IPS-NIHi11 (cell line): ENCODE measurements at regions not wholly inside any gene's neighbourhood (a gene's known extent, or its start where the extent isn't known, plus 50 kb on each side); places are given as distances from the start of the nearest gene placed in this dataset.
"Not testable (repeated sequence)": the region's sequence is repeated elsewhere in the genome, so short reads cannot be mapped to it uniquely, and the experiment has no call there.

Source experiments
- DNase-seq: peaks from one replicate; pipeline ENCODE4 v3.0.0; 2012; ENCODE audit warnings: mixed read lengths, low spot score

DNA sequence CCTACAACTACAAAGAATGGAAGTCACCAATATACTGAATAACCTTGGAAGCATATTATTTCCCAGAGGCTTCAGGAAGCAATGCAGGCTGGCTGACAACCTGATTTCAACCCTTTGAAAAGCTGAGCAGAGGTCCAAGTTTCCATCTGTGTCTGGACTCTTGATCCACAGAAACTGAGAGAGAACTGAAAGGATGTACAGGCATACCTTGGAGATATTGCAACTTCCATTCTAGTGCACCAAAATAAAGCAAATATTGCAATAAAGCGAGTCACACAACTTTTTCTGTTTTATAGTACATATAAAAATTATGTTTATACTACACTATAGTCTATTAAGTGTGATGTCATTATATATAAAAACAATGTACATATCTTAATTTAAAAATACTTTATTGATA, 85.3 kb downstream of the TYW3 start:
- no peak for DNase-seq

GRCh38 chr1:74818661-74819456, 85.9 kb downstream of the TYW3 start:
- no peak for DNase-seq

GRCh38 chr1:74822851-74823401, 90.0 kb downstream of the TYW3 start:
- DNase-seq, result no peak

DNA sequence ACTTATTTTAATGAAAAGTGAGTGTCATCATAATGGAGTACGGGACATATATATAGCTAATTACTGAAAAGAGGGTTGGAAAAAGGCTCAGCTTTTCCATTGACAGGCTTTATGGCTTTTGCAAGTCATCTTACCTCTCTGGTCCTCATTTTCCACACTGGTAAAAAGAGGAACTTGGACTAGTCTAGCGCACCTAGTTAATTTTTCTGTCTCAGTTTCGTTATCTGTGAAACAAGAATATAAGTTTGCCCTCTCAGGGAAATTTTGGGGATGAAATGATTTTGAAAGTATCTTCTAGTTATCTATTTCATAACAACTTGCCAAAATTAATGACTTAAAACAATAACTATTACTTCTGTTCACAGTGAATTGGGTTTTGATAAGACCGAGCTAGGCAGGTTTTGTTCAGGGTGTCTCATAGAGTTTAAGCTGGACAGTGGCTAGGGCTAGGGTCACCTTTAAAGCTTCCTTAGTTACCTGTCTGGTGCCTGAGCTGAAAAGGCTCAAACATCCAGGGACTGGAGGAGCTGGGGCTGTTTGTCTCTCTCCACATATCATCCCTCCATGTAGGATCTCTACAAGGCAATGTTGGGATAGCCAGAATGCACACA, 91.7 kb downstream of the TYW3 start:
- DNase-seq, result no peak

DNA sequence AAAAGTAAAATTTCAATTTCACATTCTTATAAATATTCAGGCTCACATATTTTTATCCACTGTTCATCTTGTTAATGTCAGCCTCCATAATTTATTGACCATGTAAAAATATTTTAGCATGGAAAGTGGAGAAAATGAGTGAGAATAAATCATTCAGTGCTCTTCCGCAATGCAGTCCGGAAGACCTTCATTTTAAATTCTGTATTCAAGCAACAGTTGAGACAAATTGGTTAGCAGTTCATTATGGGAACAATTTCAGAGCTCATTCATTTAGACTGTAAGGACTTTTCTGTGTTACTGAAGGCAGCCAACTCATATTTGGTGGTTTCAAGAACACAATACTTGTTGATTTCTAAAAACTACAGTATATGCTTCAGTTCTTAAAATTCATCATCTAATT, 97.8 kb downstream of the TYW3 start:
- DNase-seq, result no peak

- no peak for DNase-seq
Measured at GRCh38 chr1:74834261-74834660, 101.3 kb downstream of the TYW3 start.

DNA sequence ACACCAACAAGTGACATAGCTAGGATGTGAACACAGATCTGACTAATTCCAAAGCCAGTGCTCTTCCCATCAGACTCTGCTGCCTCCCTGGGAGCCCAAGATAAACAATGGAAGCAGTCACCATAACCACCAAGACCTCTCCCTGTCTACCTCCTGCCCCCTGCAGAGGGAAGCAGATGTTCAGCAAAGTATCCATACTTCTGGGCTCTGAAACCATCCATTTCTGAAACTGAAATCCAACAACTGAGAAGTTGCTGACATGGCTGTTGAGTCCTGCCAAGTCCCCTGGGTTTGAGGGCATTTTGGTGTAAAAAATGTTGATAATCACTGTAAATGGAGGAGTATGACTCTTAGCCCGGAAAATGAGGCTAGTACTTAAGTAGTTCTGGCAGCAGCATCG, 102.1 kb downstream of the TYW3 start:
- no peak for DNase-seq

DNA sequence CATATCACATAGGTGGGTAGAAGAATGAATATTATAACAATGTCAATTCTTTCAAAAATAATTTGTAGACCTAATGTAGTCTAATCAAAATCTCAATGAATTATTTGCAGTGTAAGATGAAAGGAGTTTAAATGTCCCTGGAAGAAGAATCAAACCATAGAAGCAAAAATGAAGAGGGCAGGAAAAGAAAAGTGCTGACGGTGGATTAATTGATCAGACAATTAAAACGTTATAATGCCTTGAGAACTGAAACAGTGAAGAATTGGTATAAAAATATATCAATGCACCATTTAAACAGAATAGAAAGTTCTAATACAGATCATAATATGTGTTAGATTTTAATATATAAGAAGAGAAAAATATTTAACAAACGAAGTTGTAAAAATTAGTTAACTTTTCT, 109.8 kb downstream of the TYW3 start:
- DNase-seq, result no peak

DNA sequence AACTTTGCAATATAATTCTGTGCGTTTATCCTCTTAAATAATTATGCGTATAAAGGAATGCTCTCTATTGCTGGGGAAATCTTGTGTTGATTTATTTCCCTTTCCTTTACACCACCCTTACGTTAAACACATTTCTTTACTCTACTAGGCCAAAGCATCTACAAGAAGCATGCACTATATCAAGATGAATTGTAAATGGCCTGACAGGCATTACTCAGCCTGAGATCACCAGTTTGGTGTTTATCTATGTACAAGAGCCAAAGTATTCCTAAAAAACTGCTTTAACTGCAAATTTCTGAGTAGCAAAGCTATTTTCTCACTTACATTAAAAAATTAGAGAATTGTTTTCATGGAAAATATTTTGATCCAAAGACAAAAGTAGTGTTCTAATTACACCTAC, 114.8 kb downstream of the TYW3 start:
- DNase-seq, result no peak

GRCh38 chr1:74853756-74854155, 120.8 kb downstream of the TYW3 start:
- DNase-seq, result no peak

- DNase-seq, result no peak
Measured at GRCh38 chr1:74856174-74856573, 123.2 kb downstream of the TYW3 start.

DNA sequence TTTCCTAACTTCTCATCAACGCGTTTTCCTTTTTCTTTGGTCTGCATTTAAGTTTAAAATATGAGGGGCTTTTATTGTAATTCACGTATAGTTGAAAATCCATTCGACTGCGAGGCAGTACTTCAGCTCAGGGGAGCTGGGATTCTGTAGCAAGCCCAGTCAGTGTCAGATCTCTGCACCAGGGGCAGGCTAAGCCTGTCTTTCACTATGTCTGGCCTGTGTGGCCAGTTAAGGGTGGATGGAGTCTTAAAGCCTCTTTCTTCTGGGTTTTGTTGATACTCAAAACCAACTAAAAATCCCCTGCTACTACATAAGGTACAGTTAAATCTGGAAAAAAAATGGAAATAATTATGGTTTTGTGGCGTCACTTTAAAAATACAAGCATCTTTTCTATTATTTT, 124.7 kb downstream of the TYW3 start:
- no peak for DNase-seq

- DNase-seq, result no peak
Measured at GRCh38 chr1:74858136-74858535, 125.2 kb downstream of the TYW3 start.

DNA sequence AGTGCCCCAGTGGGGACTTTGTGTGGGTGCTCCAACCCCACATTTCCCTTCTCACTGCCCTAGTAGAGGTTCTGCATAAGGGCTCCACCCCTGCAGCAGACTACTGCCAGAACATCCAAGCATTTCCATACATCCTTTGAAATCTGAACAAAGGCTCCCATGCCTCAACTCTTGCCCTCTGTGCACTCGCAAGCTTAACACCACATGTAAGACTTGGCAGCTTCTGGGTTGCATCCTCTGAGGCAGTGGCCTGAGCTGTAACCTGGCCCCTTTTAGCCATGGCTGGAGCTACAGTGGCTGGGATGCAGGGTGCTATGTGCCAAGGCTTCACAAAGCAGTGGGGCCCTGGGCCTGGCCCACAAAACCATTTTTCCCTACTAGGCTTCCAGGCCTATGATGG, 128.9 kb downstream of the TYW3 start:
- DNase-seq, result no peak

GRCh38 chr1:74869702-74870101, 136.8 kb downstream of the TYW3 start:
- no peak for DNase-seq

- DNase-seq, result not testable (repeated sequence)
Measured at GRCh38 chr1:74877366-74877765, 144.4 kb downstream of the TYW3 start.

- no peak for DNase-seq
Measured at GRCh38 chr1:74895411-74895810, 162.5 kb downstream of the TYW3 start.

GRCh38 chr1:74908131-74908530, 175.2 kb downstream of the TYW3 start:
- no peak for DNase-seq

DNA sequence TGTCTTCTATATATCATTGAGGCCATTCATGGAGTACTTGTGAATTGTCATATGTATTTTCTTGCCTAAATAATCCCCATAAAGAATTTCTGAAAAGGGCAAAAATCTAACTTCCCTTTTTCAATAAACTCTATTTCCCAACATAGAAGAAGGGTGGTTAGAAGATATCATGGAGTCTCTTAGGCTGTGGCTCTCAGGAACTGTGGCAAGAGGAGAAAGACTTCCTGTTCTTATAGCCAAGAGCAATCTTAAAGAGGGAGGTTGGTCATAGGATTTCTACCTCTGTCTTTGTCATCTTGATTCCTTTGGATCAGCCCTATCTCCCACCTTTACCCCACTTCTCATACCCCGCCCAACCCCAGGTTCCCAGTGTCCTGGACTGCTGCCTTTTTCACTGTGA, 175.8 kb downstream of the TYW3 start:
- no peak for DNase-seq

- DNase-seq, result no peak
Measured at GRCh38 chr1:74913978-74914377, 181.0 kb downstream of the TYW3 start.

GRCh38 chr1:74933500-74933899, 200.5 kb downstream of the TYW3 start:
- no peak for DNase-seq

DNA sequence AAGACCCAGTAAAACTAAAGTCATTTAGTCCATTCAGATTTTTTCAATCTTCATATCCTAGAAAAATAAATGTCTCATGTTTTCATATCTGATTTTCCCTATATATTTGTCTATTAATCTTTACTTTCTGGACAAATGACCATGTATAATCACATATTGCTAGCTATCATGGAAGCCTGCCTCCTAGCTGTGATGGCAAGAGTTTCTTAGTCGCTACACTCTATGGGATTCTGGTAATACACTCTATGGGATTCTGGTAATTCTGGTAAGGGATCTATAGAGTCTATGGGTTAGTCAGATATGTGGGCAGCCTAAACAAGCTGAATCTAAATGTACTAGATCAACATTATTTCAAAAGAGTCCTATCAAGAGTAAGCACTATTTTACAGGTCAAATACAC, 198.7 kb upstream of the LHX8 start:
- no peak for DNase-seq

- no peak for DNase-seq
Measured at GRCh38 chr1:74937176-74937575, 197.0 kb upstream of the LHX8 start.

DNA sequence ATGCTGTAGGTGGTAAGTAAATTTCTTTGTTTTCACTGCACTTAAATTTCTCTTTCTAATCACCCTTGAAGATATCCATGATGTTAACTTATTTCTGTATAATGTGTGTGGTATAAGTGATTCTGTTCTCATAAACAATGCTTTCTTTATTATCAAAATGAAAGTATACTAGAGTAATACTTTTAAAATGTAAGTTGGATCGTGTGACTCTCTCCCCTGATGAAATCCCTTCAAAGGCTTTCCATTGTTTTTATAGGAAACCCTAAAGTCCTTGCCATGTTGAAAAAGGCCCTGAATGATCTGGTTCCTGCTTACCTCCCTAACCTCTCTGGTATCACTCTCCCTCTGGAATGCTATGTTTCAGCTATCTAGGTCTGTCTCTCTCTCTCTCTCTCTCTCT, 191.1 kb upstream of the LHX8 start:
- DNase-seq, result no peak
